Mucosa of stomach (tissue), 1 donor: ENCODE measurements at regions not wholly inside any gene's neighbourhood (a gene's known extent, or its start where the extent isn't known, plus 50 kb on each side); places are given as distances from the start of the nearest gene placed in this dataset.

Experiments
- H3K27me3 ChIP-seq: one replicate; pipeline ENCODE4 v1.7.0; 2013; ENCODE audit warnings: mild to moderate bottlenecking, low read length; ENCODE audit not compliant: control insufficient read depth, insufficient read depth
- H3K36me3 ChIP-seq: one replicate; pipeline ENCODE4 v1.7.0; 2013; ENCODE audit warnings: low read length; ENCODE audit not compliant: control insufficient read depth, insufficient read depth
- H3K4me1 ChIP-seq: one replicate; pipeline ENCODE4 v1.7.0; 2013; ENCODE audit warnings: mild to moderate bottlenecking, low read length; ENCODE audit not compliant: control insufficient read depth, insufficient read depth
- H3K4me3 ChIP-seq: one replicate; pipeline ENCODE4 v1.7.0; 2013; ENCODE audit warnings: low read length
- H3K9ac ChIP-seq: one replicate; pipeline ENCODE4 v1.7.0; 2013; ENCODE audit warnings: mild to moderate bottlenecking, low read length, moderate library complexity
- H3K9me3 ChIP-seq: one replicate; pipeline ENCODE4 v1.7.0; 2013; ENCODE audit warnings: mild to moderate bottlenecking, low read length, moderate library complexity; ENCODE audit not compliant: control insufficient read depth
- donor health status: Pancreatic carcinoma.

DNA sequence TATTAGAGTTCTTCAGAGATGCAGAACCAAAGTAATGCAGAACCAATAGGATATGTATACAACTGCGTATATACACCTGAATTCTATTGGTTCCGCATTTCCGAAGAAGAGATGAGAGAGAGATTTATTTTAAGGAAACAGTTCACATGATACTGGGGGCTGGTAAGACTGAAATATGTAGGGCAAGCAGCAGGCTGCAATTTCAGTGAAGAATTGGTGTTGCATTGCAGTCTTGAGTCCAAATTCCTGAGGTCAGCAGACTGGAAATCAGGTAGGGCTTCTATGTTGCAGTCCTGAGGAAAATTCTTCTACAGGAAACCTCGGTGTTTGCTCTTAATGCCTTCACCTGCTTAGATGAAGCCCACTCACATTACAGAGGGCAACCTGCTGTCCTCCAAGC lies 128.2 kb upstream of the MED13 start:
- no peaks in the 10 kb centered on the region for H3K9me3 ChIP-seq
- H3K36me3 ChIP-seq, result no peaks in the 10 kb centered on the region
- H3K27me3 ChIP-seq, result no peaks in the 10 kb centered on the region
- H3K9ac ChIP-seq, result no peak overlapping the region
- H3K4me1 ChIP-seq, result peaks cover 8% of the 10 kb centered on the region
- H3K4me3 ChIP-seq, result no peak overlapping the region

DNA sequence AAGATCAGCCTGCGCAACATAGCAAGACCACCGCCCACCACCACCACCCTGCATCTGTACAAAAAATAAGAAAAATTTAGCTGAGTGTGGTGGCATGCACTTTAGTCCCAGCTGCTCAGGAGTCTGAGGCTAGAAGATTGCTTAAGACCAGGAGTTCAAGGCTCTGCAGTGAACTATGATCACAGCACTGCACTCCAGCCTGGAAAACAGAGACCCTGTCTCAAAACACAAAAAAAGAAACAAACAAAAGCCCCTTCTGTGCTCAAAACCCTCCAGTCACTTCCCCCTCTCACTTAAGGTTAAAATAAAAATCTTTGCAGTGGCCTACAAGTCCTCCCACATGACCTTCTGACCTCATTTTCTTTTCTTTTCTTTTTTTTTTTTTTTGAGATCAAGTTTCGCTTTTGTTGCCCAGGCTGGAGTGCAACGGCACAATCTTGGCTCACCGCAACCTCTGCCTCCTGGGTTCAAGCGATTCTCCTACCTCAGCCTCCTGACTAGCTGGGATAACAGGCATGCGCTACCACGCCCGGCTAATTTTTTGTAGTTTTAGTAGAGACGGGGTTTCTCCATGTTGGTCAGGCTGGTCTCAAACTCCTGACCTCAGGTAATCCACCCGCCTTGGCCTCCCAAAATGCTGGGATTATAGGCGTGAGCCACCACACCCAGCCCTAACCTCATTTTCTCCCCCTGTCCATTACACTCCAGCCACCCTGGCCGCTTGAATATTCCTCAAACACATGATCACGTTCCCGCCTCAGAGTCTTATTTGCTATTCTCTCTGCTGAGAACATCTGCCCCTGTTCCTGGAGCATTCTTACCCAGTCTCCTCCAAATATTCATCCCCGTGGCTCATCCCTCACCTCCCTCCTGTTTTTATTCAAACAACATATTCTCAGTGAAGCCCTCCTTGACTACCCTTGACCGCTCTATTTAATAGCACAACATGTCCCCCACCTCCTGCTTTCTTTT lies 126.6 kb upstream of the MED13 start:
- Histone ChIP-seq H3K27me3 (no peaks in the 10 kb centered on the region), H3K4me3 (no peak overlapping the region), H3K4me1 (peaks cover 17% of the 10 kb centered on the region), H3K9me3 (no peaks in the 10 kb centered on the region), H3K36me3 (no peaks in the 10 kb centered on the region), H3K9ac (no peak overlapping the region)

DNA sequence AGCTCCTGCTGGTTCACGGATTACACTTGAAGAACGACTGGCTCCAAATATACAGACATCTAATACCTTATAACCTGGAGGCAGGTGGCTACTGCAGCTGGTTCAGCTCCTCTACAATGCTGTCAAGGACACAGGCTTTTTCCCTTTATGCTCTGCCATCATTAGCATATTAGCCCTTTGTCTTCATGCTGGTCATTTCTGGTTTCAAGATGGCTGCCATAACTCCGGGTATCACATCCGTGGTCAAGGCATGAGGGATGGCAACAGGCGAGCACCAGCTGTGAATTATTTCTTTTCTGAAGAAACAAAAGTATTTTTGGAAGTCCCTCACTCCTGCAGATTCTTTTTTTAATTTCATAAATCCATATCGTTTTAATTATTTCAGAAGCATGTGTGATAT lies 124.3 kb upstream of the MED13 start:
- Histone ChIP-seq H3K9me3 (no peaks in the 10 kb centered on the region), H3K4me1 (peaks cover 17% of the 10 kb centered on the region), H3K36me3 (no peaks in the 10 kb centered on the region), H3K27me3 (no peaks in the 10 kb centered on the region), H3K4me3 (no peak overlapping the region), H3K9ac (no peak overlapping the region)

DNA sequence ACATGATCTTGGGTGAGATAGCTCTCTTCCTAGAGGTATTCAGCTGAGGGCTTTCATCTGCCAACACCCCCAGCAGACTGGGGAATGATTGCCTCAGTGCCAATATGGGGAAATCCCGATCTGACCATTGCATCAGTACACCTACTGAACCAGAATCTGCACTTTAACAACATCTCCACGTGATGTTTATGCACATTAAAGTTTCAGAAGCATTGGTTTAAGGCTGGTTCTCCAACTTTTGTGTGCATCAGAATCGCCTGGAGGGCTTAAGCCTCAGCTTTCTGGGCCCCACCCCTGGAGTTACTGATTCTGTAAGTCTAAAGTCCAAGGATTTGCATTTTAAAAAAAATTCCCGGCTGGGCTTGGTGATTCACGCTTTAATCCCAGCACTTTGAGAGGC lies 123.6 kb upstream of the MED13 start:
- peaks cover 17% of the 10 kb centered on the region for H3K4me1 ChIP-seq
- H3K9me3 ChIP-seq, result no peaks in the 10 kb centered on the region
- H3K27me3 ChIP-seq, result no peaks in the 10 kb centered on the region
- H3K9ac ChIP-seq, result no peak overlapping the region
- H3K36me3 ChIP-seq, result no peaks in the 10 kb centered on the region
- H3K4me3 ChIP-seq, result no peak overlapping the region

DNA sequence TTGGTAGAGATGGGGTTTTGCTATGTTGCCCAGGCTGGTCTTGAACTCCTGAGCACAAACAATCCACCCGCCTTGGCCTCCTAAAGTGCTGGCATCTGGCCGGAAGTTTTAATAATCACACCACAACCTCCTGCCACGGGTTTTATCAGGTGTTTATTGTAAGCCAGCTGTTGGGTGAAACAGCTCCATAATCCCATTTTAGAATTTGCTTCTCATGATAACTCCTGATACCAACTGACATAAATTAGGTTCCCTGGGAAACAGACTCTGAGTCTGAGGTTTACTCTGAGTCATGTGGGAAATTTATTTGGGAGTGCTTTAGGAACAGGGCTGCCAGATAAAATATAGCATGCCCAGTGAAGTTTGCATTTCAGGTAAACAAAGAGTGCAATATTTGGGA lies 122.6 kb upstream of the MED13 start:
- H3K4me1 ChIP-seq, result peaks cover 17% of the 10 kb centered on the region
- no peak overlapping the region for H3K9ac ChIP-seq
- no peaks in the 10 kb centered on the region for H3K27me3 ChIP-seq
- H3K36me3 ChIP-seq, result no peaks in the 10 kb centered on the region
- H3K4me3 ChIP-seq, result no peak overlapping the region
- H3K9me3 ChIP-seq, result no peaks in the 10 kb centered on the region

DNA sequence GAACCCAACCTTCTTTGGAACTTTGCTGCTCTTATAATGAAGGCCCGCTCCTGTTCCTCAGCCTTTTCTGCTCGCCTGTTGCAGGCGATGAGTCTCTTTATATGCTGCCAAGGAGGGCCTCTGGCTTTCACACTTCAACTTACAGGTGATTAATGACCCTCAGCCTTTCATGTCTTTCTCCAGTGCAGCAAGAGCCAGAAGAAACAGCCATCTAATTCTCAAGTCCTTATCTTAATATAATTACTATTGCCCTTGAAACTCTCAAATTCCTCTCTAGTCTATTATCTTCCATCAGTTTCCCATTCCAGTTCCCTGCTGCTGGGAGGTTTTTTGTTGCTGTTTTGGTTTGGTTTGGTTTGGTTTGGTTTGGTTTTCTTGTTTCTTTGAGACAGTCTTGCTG lies 121.8 kb upstream of the MED13 start:
- no peak overlapping the region for H3K9ac ChIP-seq
- no peak overlapping the region for H3K4me3 ChIP-seq
- H3K27me3 ChIP-seq, result no peaks in the 10 kb centered on the region
- no peaks in the 10 kb centered on the region for H3K9me3 ChIP-seq
- H3K4me1 ChIP-seq, result peaks cover 17% of the 10 kb centered on the region
- no peaks in the 10 kb centered on the region for H3K36me3 ChIP-seq

DNA sequence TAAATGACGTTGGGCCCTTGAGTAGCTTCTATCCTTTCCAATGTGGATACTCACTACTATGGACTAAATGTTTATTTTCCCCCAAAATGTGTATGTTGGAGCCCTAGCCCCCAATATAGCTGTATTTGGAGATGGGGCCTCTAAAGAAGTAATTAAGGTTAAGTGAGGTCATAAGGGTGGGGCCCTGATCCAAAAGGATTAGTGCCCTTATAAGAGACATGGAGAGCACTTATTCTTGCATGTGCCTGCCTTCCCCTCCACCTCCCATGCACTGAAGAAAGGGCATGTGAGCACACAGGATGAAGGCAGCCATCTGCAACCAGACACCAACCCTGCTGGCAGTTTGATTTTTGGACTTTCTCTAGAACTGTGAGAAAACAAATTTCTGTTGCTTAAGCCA lies 115.7 kb upstream of the MED13 start:
- Histone ChIP-seq H3K4me1 (no peaks in the 10 kb centered on the region), H3K27me3 (no peaks in the 10 kb centered on the region), H3K9me3 (no peaks in the 10 kb centered on the region), H3K9ac (no peak overlapping the region), H3K4me3 (no peak overlapping the region), H3K36me3 (no peaks in the 10 kb centered on the region)

DNA sequence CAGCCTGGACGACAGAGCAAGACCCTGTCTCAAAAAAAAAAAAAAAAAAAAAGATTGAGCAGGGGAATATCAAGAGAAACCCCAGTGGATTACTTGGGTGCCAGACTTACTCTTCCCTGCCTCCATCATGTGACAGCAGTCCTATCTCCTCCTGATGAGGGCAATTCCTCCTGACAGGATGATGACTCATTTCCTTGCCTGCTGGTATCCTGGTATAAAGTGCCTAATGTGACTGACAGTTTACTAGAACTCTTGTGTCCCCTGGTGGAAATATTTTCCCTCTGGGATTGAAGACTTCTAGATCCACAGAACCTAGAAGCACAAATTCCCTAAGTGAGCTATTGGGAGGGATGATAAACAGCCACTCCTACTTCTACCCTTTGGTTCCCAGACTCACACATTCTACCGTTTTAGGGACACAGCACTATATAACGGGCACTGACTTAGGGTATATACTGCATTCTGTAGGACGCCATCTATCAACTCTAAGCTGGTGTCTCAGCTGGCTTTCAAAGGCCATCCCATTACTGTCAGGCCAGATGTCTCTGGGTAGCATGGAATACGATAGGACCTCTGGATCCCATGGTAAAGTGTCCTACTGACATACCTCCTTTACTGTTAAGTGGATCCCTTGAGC lies 114.6 kb upstream of the MED13 start:
- H3K9me3 ChIP-seq, result no peaks in the 10 kb centered on the region
- H3K4me1 ChIP-seq, result no peaks in the 10 kb centered on the region
- no peak overlapping the region for H3K9ac ChIP-seq

DNA sequence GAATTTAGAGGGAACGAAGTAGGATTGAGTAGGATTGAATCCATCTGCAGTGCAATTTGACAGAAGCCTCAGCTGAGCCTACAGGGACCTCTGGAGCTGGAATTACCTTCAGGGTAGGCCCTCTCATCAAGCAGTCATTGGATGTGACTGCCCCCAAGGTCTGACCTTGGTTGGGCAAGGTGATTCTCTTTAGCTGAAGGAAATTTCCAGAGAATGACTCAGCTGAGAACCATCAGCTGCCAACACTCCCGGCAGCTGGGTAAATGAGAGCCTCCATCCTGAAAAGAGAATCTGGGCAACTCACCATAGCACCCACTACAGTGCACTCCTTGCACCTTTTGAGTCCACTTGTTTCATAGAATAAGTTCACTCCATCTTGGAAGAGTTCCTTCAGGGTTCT lies 113.5 kb upstream of the MED13 start:
- H3K4me1 ChIP-seq, result no peaks in the 10 kb centered on the region
- H3K9ac ChIP-seq, result no peak overlapping the region
- H3K9me3 ChIP-seq, result no peaks in the 10 kb centered on the region
- H3K36me3 ChIP-seq, result no peaks in the 10 kb centered on the region
- no peak overlapping the region for H3K4me3 ChIP-seq
- H3K27me3 ChIP-seq, result no peaks in the 10 kb centered on the region

More for the DNA sequence above, 114.6 kb upstream of the MED13 start:
- no peak overlapping the region for H3K4me3 ChIP-seq
- H3K27me3 ChIP-seq, result no peaks in the 10 kb centered on the region
- no peaks in the 10 kb centered on the region for H3K36me3 ChIP-seq

DNA sequence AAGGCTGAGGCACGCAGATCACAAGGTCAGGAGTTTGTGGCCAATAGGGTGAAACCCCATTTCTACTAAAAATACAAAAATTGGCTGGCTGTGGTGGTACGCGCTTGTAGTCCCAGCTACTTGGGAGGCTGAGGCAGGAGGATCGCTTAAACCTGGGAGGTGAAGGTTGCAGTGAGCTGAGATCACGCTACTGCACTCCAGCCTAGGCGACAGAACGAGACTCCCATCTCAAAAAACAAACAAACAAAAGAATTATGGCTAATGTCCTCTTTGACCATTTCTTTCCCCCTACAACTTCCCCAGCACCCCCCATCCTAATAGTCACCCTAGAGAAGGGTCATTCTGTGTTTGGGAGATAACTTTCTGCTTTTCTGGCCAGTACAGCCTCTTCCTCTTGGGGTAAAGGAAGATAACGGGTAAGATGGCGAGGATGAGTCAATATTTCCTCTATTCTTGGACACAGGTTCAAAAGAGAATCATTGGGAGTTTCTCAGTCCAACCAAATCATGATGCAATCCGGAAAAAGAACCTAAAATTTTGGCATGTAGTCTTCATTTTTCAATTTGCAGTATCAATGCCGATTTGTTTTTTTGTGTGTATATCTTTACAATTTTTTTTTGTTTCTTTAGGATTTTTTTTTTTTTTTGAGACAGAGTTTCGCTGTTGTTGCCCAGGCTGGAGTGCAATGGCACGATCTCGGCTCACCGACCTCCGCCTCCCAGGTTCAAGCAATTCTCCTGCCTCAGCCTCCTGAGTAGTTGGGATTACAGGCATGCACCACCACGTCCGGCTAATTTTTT lies 107.6 kb upstream of the MED13 start:
- no peaks in the 10 kb centered on the region for H3K27me3 ChIP-seq
- no peaks in the 10 kb centered on the region for H3K36me3 ChIP-seq
- no peaks in the 10 kb centered on the region for H3K4me1 ChIP-seq
- H3K9ac ChIP-seq, result no peak overlapping the region
- H3K4me3 ChIP-seq, result no peak overlapping the region
- no peaks in the 10 kb centered on the region for H3K9me3 ChIP-seq

DNA sequence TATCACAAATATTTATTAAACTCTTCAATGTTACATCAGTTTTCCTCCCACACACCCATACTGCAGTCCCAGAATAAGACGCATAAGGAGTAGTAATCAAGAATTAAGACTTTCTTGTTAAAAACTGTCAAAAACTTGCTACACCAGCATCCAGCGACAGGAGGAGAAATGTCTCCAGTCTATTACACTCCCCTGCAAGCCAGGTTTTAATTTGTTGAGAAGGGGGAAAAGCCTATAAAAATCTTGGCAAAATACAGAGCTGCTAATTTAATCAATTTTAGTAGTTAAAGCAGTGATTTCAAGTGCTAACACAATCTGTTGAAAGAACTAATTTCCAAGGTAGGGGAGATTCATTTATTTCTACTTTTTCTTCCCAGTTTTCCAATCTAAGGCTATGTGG lies 102.0 kb upstream of the MED13 start:
- Histone ChIP-seq H3K36me3 (no peaks in the 10 kb centered on the region), H3K4me3 (no peak overlapping the region), H3K4me1 (peaks cover 28% of the 10 kb centered on the region), H3K9me3 (no peaks in the 10 kb centered on the region), H3K27me3 (no peaks in the 10 kb centered on the region), H3K9ac (no peak overlapping the region)
